Brain microvascular endothelial cell (primary cell): ENCODE measurements at regions not wholly inside any gene's neighbourhood (a gene's known extent, or its start where the extent isn't known, plus 50 kb on each side); places are given as distances from the start of the nearest gene placed in this dataset.
"Not testable (repeated sequence)": the region's sequence is repeated elsewhere in the genome, so short reads cannot be mapped to it uniquely, and the experiment has no call there.

Source experiments
- DNase-seq: peaks from one replicate; pipeline ENCODE4 v3.0.0-alpha.2; 2020
- H3K27ac ChIP-seq: fragments of 250-450 bp; sonication (Bioruptor Pico); 2 replicates; pipeline ENCODE4 v1.5.1; 2020; ENCODE audit warnings: mild to moderate bottlenecking, moderate library complexity
- H3K27me3 ChIP-seq: fragments of 250-450 bp; sonication (Bioruptor Pico); replicated peaks from 2 replicates; pipeline ENCODE4 v1.5.1; 2020; ENCODE audit warnings: mild to moderate bottlenecking
- H3K36me3 ChIP-seq: fragments of 250-450 bp; sonication (Bioruptor Pico); replicated peaks from 2 replicates; pipeline ENCODE4 v1.5.1; 2020; ENCODE audit warnings: mild to moderate bottlenecking
- H3K4me3 ChIP-seq: 2 replicates; pipeline ENCODE4 v1.5.1; 2011; ENCODE audit warnings: low read depth, mild to moderate bottlenecking, control low read depth, low read length, moderate library complexity
- CTCF ChIP-seq: IDR thresholded peaks from 2 replicates; pipeline ENCODE4 v1.5.1; 2011; ENCODE audit warnings: low read depth, mild to moderate bottlenecking, moderate library complexity, low read length, control low read depth, inconsistent platforms; ENCODE audit errors: missing control alignments
- in situ Hi-C: cut with HindIII; loops from 2 replicates; pipeline ENCODE4 v1.10.0; 2017; ENCODE audit warnings: low sequenced_read_pairs, low pct_ligation_motif_present

GRCh38 chr5:56376128-56376527 is 143.0 kb upstream of the ANKRD55 start:
- no peaks in the 10 kb centered on the region for H3K36me3 ChIP-seq
- no peaks in the 10 kb centered on the region for H3K27me3 ChIP-seq
- H3K4me3 ChIP-seq, result no peak overlapping the region
- no peak overlapping the region for H3K27ac ChIP-seq
- TF ChIP-seq CTCF, result no peak
- DNase-seq, result no peak
- in situ Hi-C loops, result no loop called here

- no peaks in the 10 kb centered on the region for H3K27me3 ChIP-seq
- H3K36me3 ChIP-seq, result no peaks in the 10 kb centered on the region
- H3K4me3 ChIP-seq, result no peak overlapping the region
- no peak overlapping the region for H3K27ac ChIP-seq
- TF ChIP-seq CTCF, result no peak
- in situ Hi-C loops, result no loop called here
- no peak for DNase-seq
These were observed 141.9 kb upstream of the ANKRD55 start for GRCh38 chr5:56375011-56375410.

GRCh38 chr5:56372491-56372890 is 139.4 kb upstream of the ANKRD55 start:
- H3K4me3 ChIP-seq, H3K27ac ChIP-seq, in situ Hi-C loops, DNase-seq, H3K36me3 ChIP-seq, H3K27me3 ChIP-seq: not testable (repeated sequence)

DNA sequence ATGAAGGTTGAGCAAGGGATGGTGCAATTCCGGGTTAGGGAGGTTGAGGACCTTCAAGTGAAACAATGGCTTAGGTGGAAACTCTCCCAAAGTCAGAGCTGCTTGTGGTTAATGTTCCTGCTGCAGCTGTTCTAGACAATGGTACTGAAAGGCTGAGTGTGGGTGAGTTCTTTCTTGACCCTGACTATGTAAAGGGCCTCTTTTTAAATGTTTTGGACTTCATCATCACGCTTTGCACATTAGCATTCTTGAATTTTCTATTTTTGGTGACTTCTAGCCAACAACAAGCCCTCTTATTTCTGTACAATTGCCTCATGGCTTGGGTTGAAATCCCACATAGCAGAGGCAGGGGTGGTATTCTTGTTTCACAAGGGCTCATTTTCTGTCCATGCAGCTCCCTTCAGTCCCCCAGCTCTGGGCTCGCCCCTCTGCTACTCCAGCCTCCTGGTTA is 136.3 kb upstream of the ANKRD55 start:
- in situ Hi-C loops, result no loop called here
- TF ChIP-seq CTCF, result no peak
- no peak overlapping the region for H3K27ac ChIP-seq
- H3K4me3 ChIP-seq, result no peak overlapping the region
- no peaks in the 10 kb centered on the region for H3K27me3 ChIP-seq
- DNase-seq, result no peak
- H3K36me3 ChIP-seq, result no peaks in the 10 kb centered on the region

- in situ Hi-C loops, result no loop called here
- DNase-seq, result no peak
These were observed 134.6 kb upstream of the ANKRD55 start for GRCh38 chr5:56367748-56368147.

DNA sequence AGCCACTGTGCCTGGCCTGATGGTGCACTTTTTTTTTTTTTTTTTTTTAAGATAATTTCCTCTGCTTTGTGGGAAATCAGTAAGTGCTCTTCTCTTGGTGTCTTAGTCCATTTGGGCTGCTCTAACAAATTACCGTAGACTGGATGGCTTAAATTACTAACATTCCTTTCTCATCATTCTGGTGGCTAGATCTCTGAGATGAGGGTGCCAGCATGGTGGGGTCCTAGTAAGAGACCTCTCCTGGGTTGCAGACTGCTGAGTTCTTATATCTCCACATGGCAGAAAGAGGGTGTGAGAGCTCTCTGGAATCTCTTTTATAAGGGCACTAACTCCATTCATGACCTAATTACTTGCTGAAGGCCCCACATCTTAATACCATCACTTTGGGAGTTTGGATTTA is 133.9 kb upstream of the ANKRD55 start:
- no peak for DNase-seq
- Histone ChIP-seq H3K36me3 (no peaks in the 10 kb centered on the region), H3K27ac (no peak overlapping the region), H3K27me3 (no peaks in the 10 kb centered on the region), H3K4me3 (no peak overlapping the region)
- in situ Hi-C loops, result no loop called here
- no peak for TF ChIP-seq CTCF

More at GRCh38 chr5:56367748-56368147, 134.6 kb upstream of the ANKRD55 start:
- Histone ChIP-seq H3K27ac (no peak overlapping the region), H3K36me3 (no peaks in the 10 kb centered on the region), H3K4me3 (no peak overlapping the region), H3K27me3 (no peaks in the 10 kb centered on the region)
- no peak for TF ChIP-seq CTCF
